Neural crest cell (in vitro differentiated cells): ENCODE measurements at regions not wholly inside any gene's neighbourhood (a gene's known extent, or its start where the extent isn't known, plus 50 kb on each side); places are given as distances from the start of the nearest gene placed in this dataset.
A peak's percentile ranks its signal among the peaks of the same experiment; 100 is the strongest.
"Not testable (repeated sequence)": the region's sequence is repeated elsewhere in the genome, so short reads cannot be mapped to it uniquely, and the experiment has no call there.

Experiments used
- DNase-seq: peaks from one replicate; pipeline ENCODE4 v3.0.0; 2021; ENCODE audit warnings: low read depth, mixed read lengths, low spot score
- H3K27ac Mint-ChIP-seq: one replicate; pipeline ENCODE4 v1.8.0; 2021; ENCODE audit warnings: mild to moderate bottlenecking, mixed read lengths; ENCODE audit not compliant: unreplicated experiment
- H3K27me3 Mint-ChIP-seq: 2 replicates; pipeline ENCODE4 v1.8.0; 2021; ENCODE audit warnings: low read depth, mild to moderate bottlenecking, mixed read lengths
- H3K36me3 Mint-ChIP-seq: 2 replicates; pipeline ENCODE4 v1.8.0; 2021; ENCODE audit warnings: low read depth, mild to moderate bottlenecking, mixed read lengths
- H3K4me1 Mint-ChIP-seq: 2 replicates; pipeline ENCODE4 v1.8.0; 2021; ENCODE audit warnings: mixed read lengths
- H3K4me3 Mint-ChIP-seq: one replicate; pipeline ENCODE4 v1.8.0; 2021; ENCODE audit warnings: mild to moderate bottlenecking, mixed read lengths
- H3K9me3 Mint-ChIP-seq: 2 replicates; pipeline ENCODE4 v1.8.0; 2021; ENCODE audit warnings: mixed read lengths
- TF ChIP-seq, protein P1 (sequence below): fragments of 200-600 bp; sonication (generic); conservative IDR thresholded peaks from 2 replicates; pipeline ENCODE4 v1.5.0; 2021; ENCODE audit warnings: antibody characterized with exemption, mild to moderate bottlenecking

DNA sequence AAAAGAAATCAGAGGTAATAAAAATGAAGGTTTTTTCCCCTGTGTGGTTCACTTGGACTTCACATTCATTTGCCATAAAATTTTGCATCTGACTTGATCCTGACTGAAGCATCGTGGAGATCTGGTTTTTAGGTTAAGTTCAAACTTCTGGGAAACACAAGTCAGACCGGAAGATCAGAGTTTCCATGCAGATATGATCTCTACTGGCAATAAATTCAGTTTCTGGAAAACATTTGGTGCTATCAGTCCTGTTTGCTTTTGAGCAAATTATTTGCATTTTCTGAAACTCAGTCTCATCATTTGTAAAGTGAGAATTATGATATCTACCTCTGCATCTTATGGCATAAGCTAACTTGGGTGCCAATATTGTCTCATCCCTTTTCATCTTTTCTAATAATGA is 81.3 kb upstream of the KCNMA1 start:
- Mint-ChIP-seq H3K4me1 (peaks cover 30% of the 10 kb centered on the region), H3K27me3 (peaks cover 9% of the 10 kb centered on the region), H3K4me3 (no peak overlapping the region), H3K27ac (peak overlapping the region; percentile 37), H3K9me3 (no peaks in the 10 kb centered on the region), H3K36me3 (no peaks in the 10 kb centered on the region)
- TF ChIP-seq, protein P1, sequence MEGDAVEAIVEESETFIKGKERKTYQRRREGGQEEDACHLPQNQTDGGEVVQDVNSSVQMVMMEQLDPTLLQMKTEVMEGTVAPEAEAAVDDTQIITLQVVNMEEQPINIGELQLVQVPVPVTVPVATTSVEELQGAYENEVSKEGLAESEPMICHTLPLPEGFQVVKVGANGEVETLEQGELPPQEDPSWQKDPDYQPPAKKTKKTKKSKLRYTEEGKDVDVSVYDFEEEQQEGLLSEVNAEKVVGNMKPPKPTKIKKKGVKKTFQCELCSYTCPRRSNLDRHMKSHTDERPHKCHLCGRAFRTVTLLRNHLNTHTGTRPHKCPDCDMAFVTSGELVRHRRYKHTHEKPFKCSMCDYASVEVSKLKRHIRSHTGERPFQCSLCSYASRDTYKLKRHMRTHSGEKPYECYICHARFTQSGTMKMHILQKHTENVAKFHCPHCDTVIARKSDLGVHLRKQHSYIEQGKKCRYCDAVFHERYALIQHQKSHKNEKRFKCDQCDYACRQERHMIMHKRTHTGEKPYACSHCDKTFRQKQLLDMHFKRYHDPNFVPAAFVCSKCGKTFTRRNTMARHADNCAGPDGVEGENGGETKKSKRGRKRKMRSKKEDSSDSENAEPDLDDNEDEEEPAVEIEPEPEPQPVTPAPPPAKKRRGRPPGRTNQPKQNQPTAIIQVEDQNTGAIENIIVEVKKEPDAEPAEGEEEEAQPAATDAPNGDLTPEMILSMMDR = no peak
- no peak for DNase-seq

DNA sequence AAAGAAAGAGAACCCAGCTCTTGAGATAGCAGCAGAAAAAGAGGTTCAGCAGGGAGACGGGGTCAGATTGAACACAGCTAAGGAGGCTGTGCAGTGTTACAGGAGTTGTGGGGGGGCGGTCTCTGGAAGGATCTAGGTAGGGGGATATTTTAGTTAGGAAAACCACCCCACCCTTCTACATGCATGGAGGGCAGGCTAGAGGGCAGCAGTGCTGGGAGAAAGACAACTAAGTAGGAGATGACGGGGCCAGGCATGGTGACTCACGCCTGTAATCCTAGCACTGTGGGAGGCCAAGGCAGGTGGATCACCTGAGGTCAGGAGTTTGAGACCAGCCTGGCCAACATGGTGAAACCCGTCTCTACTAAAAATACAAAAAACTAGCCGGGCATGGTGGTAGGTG is 80.7 kb upstream of the KCNMA1 start:
- H3K27me3 Mint-ChIP-seq = peaks cover 16% of the 10 kb centered on the region
- not testable (repeated sequence) for H3K27ac Mint-ChIP-seq, H3K36me3 Mint-ChIP-seq, H3K9me3 Mint-ChIP-seq, DNase-seq, H3K4me3 Mint-ChIP-seq
- peaks cover 30% of the 10 kb centered on the region for H3K4me1 Mint-ChIP-seq

DNA sequence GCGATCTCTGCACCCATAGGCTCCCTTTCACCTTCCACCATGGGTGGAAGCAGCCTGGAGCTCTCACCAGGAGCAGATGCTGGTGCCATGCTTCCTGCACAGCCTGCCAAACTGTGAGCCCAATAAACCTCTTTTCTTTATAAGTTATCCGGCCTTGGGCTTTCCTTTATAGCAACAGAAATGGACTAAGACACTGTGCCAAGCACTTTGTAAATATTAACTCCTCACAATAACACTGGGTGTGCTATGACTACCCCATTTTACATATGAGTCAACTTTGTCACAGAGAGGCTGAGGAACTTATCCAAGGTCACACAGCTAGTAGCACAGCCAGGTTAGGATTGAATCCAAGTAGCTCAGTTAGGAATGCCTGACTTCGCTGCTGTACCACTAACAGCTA is 79.7 kb upstream of the KCNMA1 start:
- Mint-ChIP-seq H3K4me1 (peaks cover 22% of the 10 kb centered on the region), H3K9me3 (no peaks in the 10 kb centered on the region), H3K36me3 (no peaks in the 10 kb centered on the region), H3K27ac (no peak overlapping the region), H3K4me3 (no peak overlapping the region), H3K27me3 (peaks cover 19% of the 10 kb centered on the region)
- no peak for DNase-seq
- TF ChIP-seq, protein P1 = no peak

DNA sequence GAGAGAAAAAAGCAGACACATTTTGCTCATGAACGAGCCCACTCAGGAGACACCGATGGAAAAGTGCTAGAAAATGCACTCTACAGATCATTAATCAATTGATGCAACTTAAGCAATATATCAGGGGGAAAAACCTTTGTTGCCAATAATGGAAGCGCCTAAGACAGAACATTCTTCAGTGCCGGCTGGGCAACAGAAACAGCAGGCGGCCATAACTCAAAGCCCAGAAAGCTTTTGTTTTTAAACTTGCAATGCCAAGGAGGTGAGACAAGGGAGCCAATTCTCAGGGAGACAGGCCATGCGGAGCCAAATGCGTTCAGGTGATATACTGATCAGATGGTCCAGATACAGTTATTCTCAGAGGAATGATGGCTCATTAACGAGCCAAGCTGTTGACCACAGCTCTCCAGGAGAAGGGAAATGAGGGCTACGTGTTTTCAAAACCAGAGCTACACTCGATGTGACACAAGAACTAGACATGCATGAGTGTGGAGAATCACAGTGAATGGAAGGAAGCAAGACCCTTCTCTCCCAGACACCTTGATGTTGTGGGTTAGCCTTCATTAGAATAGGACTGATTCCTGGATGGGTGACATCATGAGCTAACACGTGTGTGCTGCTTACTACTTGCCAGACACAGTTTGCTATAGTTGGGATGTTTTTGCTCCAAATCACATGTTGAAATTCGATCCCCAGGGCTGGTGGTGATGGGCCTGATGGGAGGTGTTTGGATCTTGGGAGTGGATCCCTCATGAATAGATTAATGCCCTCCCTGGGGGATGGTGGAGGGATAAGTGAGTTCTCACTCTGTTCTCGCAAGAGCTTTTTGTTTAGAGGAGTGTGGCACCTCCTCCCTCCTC is 79.1 kb upstream of the KCNMA1 start:
- Mint-ChIP-seq H3K27me3 (peaks cover 21% of the 10 kb centered on the region), H3K4me3 (no peak overlapping the region), H3K9me3 (no peaks in the 10 kb centered on the region), H3K36me3 (no peaks in the 10 kb centered on the region), H3K4me1 (peaks cover 22% of the 10 kb centered on the region), H3K27ac (peak overlapping the region; percentile 68)
- TF ChIP-seq, protein P1 = no peak
- no peak for DNase-seq

- DNase-seq = no peak
- peaks cover 31% of the 10 kb centered on the region for H3K27me3 Mint-ChIP-seq
- H3K4me1 Mint-ChIP-seq = peaks cover 30% of the 10 kb centered on the region
- no peak overlapping the region for H3K27ac Mint-ChIP-seq
- H3K36me3 Mint-ChIP-seq = no peaks in the 10 kb centered on the region
- TF ChIP-seq, protein P1 = no peak
- H3K4me3 Mint-ChIP-seq = no peak overlapping the region
- no peaks in the 10 kb centered on the region for H3K9me3 Mint-ChIP-seq
These were observed 77.9 kb upstream of the KCNMA1 start for GRCh38 chr10:77715536-77715935.

DNA sequence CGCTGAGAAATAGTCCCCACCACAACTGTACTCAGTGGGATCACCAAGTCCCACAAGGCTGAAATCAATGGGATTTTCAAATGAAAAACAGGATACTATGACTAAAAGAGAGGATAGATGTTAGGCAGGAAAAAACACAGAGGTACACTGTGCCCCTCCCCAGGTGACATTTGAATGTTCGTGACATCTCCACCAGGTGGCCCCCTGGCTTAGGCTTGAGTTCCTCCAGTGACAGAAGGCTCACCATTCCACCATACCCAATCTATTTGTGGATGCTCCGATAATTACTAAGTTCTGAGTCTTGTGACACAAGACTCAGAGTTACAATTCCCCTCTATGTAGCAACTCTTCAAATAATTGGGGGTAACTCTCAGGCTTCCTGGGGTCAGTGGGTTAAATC is 77.5 kb upstream of the KCNMA1 start:
- Mint-ChIP-seq H3K4me3 (no peak overlapping the region), H3K27ac (no peak overlapping the region), H3K27me3 (peaks cover 35% of the 10 kb centered on the region), H3K4me1 (peaks cover 30% of the 10 kb centered on the region), H3K9me3 (no peaks in the 10 kb centered on the region), H3K36me3 (no peaks in the 10 kb centered on the region)
- TF ChIP-seq, protein P1 = peak; percentile 33
- no peak for DNase-seq
